OCI-LY7 (cell line): ENCODE measurements at regions not wholly inside any gene's neighbourhood (a gene's known extent, or its start where the extent isn't known, plus 50 kb on each side); places are given as distances from the start of the nearest gene placed in this dataset.

Experiments used
- EZH2phosphoT487 ChIP-seq: fragments of 200-600 bp; sonication (generic); IDR thresholded peaks from 2 replicates; pipeline ENCODE4 v1.6.1; 2018; ENCODE audit warnings: low read depth, borderline replicate concordance, mild to moderate bottlenecking, mixed run types, antibody characterized with exemption, low read length, moderate library complexity, mixed read lengths
- TF ChIP-seq, protein P1 (sequence below): fragments of 200-600 bp; sonication (generic); conservative IDR thresholded peaks from 2 replicates; pipeline ENCODE4 v1.5.1; 2014; ENCODE audit warnings: mild to moderate bottlenecking, antibody characterized with exemption, low read length, moderate library complexity, mixed read lengths

DNA sequence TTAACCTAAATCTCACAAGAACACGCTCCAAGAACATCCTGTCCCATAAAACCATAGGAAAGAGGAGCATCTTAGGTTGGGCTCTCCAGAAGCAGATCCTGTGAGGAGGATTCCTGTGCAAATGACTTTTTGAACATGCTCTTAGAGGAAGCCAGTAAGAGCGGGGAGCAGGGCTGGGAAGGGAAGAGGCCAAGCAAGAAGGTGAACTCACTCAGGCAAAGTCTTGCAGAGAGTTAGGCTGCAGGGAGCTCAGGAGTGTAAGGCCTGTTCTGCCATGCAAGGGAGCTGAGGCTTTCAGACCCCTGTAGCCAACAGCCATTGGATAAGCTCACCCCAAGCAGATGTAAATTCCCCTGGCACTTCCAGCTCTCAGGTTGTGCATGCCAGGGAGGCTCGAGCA lies 63.6 kb upstream of the LY86 start:
- TF ChIP-seq, protein P1, sequence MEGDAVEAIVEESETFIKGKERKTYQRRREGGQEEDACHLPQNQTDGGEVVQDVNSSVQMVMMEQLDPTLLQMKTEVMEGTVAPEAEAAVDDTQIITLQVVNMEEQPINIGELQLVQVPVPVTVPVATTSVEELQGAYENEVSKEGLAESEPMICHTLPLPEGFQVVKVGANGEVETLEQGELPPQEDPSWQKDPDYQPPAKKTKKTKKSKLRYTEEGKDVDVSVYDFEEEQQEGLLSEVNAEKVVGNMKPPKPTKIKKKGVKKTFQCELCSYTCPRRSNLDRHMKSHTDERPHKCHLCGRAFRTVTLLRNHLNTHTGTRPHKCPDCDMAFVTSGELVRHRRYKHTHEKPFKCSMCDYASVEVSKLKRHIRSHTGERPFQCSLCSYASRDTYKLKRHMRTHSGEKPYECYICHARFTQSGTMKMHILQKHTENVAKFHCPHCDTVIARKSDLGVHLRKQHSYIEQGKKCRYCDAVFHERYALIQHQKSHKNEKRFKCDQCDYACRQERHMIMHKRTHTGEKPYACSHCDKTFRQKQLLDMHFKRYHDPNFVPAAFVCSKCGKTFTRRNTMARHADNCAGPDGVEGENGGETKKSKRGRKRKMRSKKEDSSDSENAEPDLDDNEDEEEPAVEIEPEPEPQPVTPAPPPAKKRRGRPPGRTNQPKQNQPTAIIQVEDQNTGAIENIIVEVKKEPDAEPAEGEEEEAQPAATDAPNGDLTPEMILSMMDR: no peak
- no peak for TF ChIP-seq EZH2phosphoT487
